Neural progenitor cell (in vitro differentiated cells): ENCODE measurements at regions not wholly inside any gene's neighbourhood (a gene's known extent, or its start where the extent isn't known, plus 50 kb on each side); places are given as distances from the start of the nearest gene placed in this dataset.

Experiments
- DNase-seq: peaks from one replicate; pipeline ENCODE4 v3.0.0-alpha.2; 2016; ENCODE audit warnings: low spot score
- H2AFZ ChIP-seq: fragments of 200-600 bp; sonication (generic); replicated peaks from 2 replicates; pipeline ENCODE4 v1.6.1; 2016; ENCODE audit warnings: antibody characterized with exemption
- H3F3A ChIP-seq: fragments of 200-600 bp; sonication (generic); 2 replicates; pipeline ENCODE4 v1.6.1; 2016; ENCODE audit warnings: antibody characterized with exemption, low read depth
- H3K27ac ChIP-seq: fragments of 200-600 bp; sonication (generic); 2 replicates; pipeline ENCODE4 v1.5.1; 2016; ENCODE audit warnings: mild to moderate bottlenecking
- H3K27me3 ChIP-seq: fragments of 200-600 bp; sonication (generic); 2 replicates; pipeline ENCODE4 v1.6.1; 2016; ENCODE audit warnings: mild to moderate bottlenecking, moderate library complexity
- H3K36me3 ChIP-seq: fragments of 200-600 bp; sonication (generic); 2 replicates; pipeline ENCODE4 v1.5.1; 2016
- H3K4me1 ChIP-seq: fragments of 200-600 bp; sonication (generic); 2 replicates; pipeline ENCODE4 v1.6.1; 2016; ENCODE audit warnings: mixed run types
- H3K4me2 ChIP-seq: fragments of 200-600 bp; sonication (generic); 2 replicates; pipeline ENCODE4 v1.6.1; 2016
- H3K4me3 ChIP-seq: fragments of 200-600 bp; sonication (generic); 2 replicates; pipeline ENCODE4 v1.5.1; 2016
- H3K79me2 ChIP-seq: fragments of 200-600 bp; sonication (generic); 2 replicates; pipeline ENCODE4 v1.6.1; 2016; ENCODE audit warnings: low read depth
- H3K9ac ChIP-seq: fragments of 200-600 bp; sonication (generic); 2 replicates; pipeline ENCODE4 v1.6.1; 2016
- H3K9me3 ChIP-seq: fragments of 200-600 bp; sonication (generic); 2 replicates; pipeline ENCODE4 v1.5.1; 2016; ENCODE audit warnings: low read depth
- H4K20me1 ChIP-seq: fragments of 200-600 bp; sonication (generic); 2 replicates; pipeline ENCODE4 v1.6.1; 2016; ENCODE audit warnings: low read depth
- H3K27ac Mint-ChIP-seq: 3 replicates; pipeline ENCODE4 v1.8.0; 2021; ENCODE audit warnings: mixed read lengths
- H3K27me3 Mint-ChIP-seq: 2 replicates; pipeline ENCODE4 v1.8.0; 2022; ENCODE audit warnings: low read depth, mild to moderate bottlenecking, inconsistent platforms, moderate library complexity, mixed read lengths; ENCODE audit not compliant: insufficient read depth
- H3K36me3 Mint-ChIP-seq: 3 replicates; pipeline ENCODE4 v1.8.0; 2021; ENCODE audit warnings: mixed read lengths
- H3K4me1 Mint-ChIP-seq: 3 replicates; pipeline ENCODE4 v1.8.0; 2021; ENCODE audit warnings: mixed read lengths
- H3K4me3 Mint-ChIP-seq: 3 replicates; pipeline ENCODE4 v1.8.0; 2021; ENCODE audit warnings: mild to moderate bottlenecking, moderate library complexity, mixed read lengths
- H3K9me3 Mint-ChIP-seq: 3 replicates; pipeline ENCODE4 v1.8.0; 2020; ENCODE audit warnings: mixed read lengths
- CTCF ChIP-seq: fragments of 200-600 bp; sonication (generic); IDR thresholded peaks from 2 replicates; pipeline ENCODE4 v1.5.1; 2017; ENCODE audit warnings: antibody characterized with exemption, mild to moderate bottlenecking
- EZH2 ChIP-seq: fragments of 200-600 bp; sonication (generic); IDR thresholded peaks from 2 replicates; pipeline ENCODE4 v1.6.1; 2017; ENCODE audit warnings: antibody characterized with exemption, mild to moderate bottlenecking, moderate library complexity
- EZH2phosphoT487 ChIP-seq: fragments of 200-600 bp; sonication (generic); IDR thresholded peaks from 2 replicates; pipeline ENCODE4 v1.6.1; 2017; ENCODE audit warnings: antibody characterized with exemption

- no peak overlapping the region for H3K4me3 ChIP-seq
- H3K4me3 Mint-ChIP-seq: no peak overlapping the region
- H3K4me1 ChIP-seq: no peaks in the 10 kb centered on the region
Measured at GRCh38 chr1:166699613-166700012, 139.7 kb upstream of the POGK start.

GRCh38 chr1:166700696-166701095, 138.6 kb upstream of the POGK start:
- H4K20me1 ChIP-seq: no peaks in the 10 kb centered on the region
- H3K27me3 Mint-ChIP-seq: peaks cover 2% of the 10 kb centered on the region

More at GRCh38 chr1:166699613-166700012, 139.7 kb upstream of the POGK start:
- Histone ChIP-seq H3K36me3 (no peaks in the 10 kb centered on the region), H3K27ac (no peak overlapping the region), H3F3A (no peaks in the 10 kb centered on the region), H3K9me3 (no peaks in the 10 kb centered on the region), H2AFZ (no peak overlapping the region), H3K4me2 (no peak overlapping the region), H4K20me1 (no peaks in the 10 kb centered on the region), H3K9ac (no peak overlapping the region), H3K27me3 (no peaks in the 10 kb centered on the region), H3K79me2 (no peaks in the 10 kb centered on the region)
- Mint-ChIP-seq H3K36me3 (no peaks in the 10 kb centered on the region), H3K27me3 (peaks cover 2% of the 10 kb centered on the region), H3K9me3 (no peaks in the 10 kb centered on the region), H3K27ac (no peak overlapping the region), H3K4me1 (peaks cover 3% of the 10 kb centered on the region)
- DNase-seq: no peak
- TF ChIP-seq EZH2phosphoT487: no peak

GRCh38 chr1:166701603-166702100, 137.6 kb upstream of the POGK start:
- DNase-seq: no peak
- no peaks in the 10 kb centered on the region for H4K20me1 ChIP-seq
- no peak overlapping the region for H3K9ac ChIP-seq
- no peaks in the 10 kb centered on the region for H3K9me3 Mint-ChIP-seq
- H3K36me3 ChIP-seq: no peaks in the 10 kb centered on the region
- no peaks in the 10 kb centered on the region for H3K27me3 ChIP-seq
- no peak overlapping the region for H3K4me3 ChIP-seq
- H3K4me3 Mint-ChIP-seq: no peak overlapping the region
- H3K27ac ChIP-seq: no peak overlapping the region
- H3F3A ChIP-seq: no peaks in the 10 kb centered on the region
- no peaks in the 10 kb centered on the region for H3K36me3 Mint-ChIP-seq
- no peak overlapping the region for H3K4me2 ChIP-seq
- H3K9me3 ChIP-seq: no peaks in the 10 kb centered on the region
- no peaks in the 10 kb centered on the region for H3K4me1 ChIP-seq
- H3K79me2 ChIP-seq: no peaks in the 10 kb centered on the region
- TF ChIP-seq EZH2 (no peak), EZH2phosphoT487 (no peak), CTCF (no peak)
- H3K27me3 Mint-ChIP-seq: peaks cover 2% of the 10 kb centered on the region
- no peak overlapping the region for H2AFZ ChIP-seq
- peaks cover 3% of the 10 kb centered on the region for H3K4me1 Mint-ChIP-seq
- no peak overlapping the region for H3K27ac Mint-ChIP-seq

More at GRCh38 chr1:166700696-166701095, 138.6 kb upstream of the POGK start:
- H3K4me2 ChIP-seq: no peak overlapping the region
- H3K79me2 ChIP-seq: no peaks in the 10 kb centered on the region
- no peaks in the 10 kb centered on the region for H3F3A ChIP-seq
- H3K4me1 ChIP-seq: no peaks in the 10 kb centered on the region
- no peak overlapping the region for H3K4me3 ChIP-seq
- H3K36me3 ChIP-seq: no peaks in the 10 kb centered on the region
- H3K9me3 ChIP-seq: no peaks in the 10 kb centered on the region
- Mint-ChIP-seq H3K9me3 (no peaks in the 10 kb centered on the region), H3K4me3 (no peak overlapping the region), H3K27ac (no peak overlapping the region), H3K36me3 (no peaks in the 10 kb centered on the region), H3K4me1 (peaks cover 3% of the 10 kb centered on the region)
- no peak for TF ChIP-seq CTCF
- no peak for TF ChIP-seq EZH2
- TF ChIP-seq EZH2phosphoT487: no peak
- DNase-seq: no peak
- H3K27me3 ChIP-seq: no peaks in the 10 kb centered on the region
- H2AFZ ChIP-seq: no peak overlapping the region
- no peak overlapping the region for H3K27ac ChIP-seq
- H3K9ac ChIP-seq: no peak overlapping the region

- no peak overlapping the region for H3K4me2 ChIP-seq
- H3F3A ChIP-seq: no peaks in the 10 kb centered on the region
- no peak overlapping the region for H3K9ac ChIP-seq
- no peak overlapping the region for H3K4me3 Mint-ChIP-seq
- no peak overlapping the region for H3K27ac ChIP-seq
- H3K4me1 ChIP-seq: no peaks in the 10 kb centered on the region
- H3K9me3 Mint-ChIP-seq: no peaks in the 10 kb centered on the region
- H3K79me2 ChIP-seq: no peaks in the 10 kb centered on the region
- TF ChIP-seq CTCF (no peak), EZH2phosphoT487 (no peak), EZH2 (no peak)
- H3K9me3 ChIP-seq: no peaks in the 10 kb centered on the region
- H3K27me3 Mint-ChIP-seq: peaks cover 2% of the 10 kb centered on the region
- H3K4me1 Mint-ChIP-seq: peaks cover 3% of the 10 kb centered on the region
- no peak overlapping the region for H2AFZ ChIP-seq
- H3K36me3 Mint-ChIP-seq: no peaks in the 10 kb centered on the region
- no peaks in the 10 kb centered on the region for H4K20me1 ChIP-seq
- no peak overlapping the region for H3K27ac Mint-ChIP-seq
- DNase-seq: no peak
- no peaks in the 10 kb centered on the region for H3K36me3 ChIP-seq
- H3K27me3 ChIP-seq: no peaks in the 10 kb centered on the region
- H3K4me3 ChIP-seq: no peak overlapping the region
Measured at GRCh38 chr1:166703141-166703540, 136.1 kb upstream of the POGK start.
